Colonic mucosa (tissue), 4 donors: ENCODE measurements at regions not wholly inside any gene's neighbourhood (a gene's known extent, or its start where the extent isn't known, plus 50 kb on each side); places are given as distances from the start of the nearest gene placed in this dataset.

Experiments
- DNase-seq: peaks from one replicate; pipeline ENCODE4 v3.0.0-alpha.2; 2020
- H3K27ac ChIP-seq: fragments of 200-600 bp; one replicate; pipeline ENCODE4 v1.8.0; 2021
- H3K27me3 ChIP-seq: fragments of 200-600 bp; one replicate; pipeline ENCODE4 v1.8.0; 2021
- H3K36me3 ChIP-seq: fragments of 200-600 bp; one replicate; pipeline ENCODE4 v1.8.0; 2021
- H3K4me1 ChIP-seq: fragments of 200-600 bp; one replicate; pipeline ENCODE4 v1.8.0; 2021; ENCODE audit warnings: mild to moderate bottlenecking
- H3K4me3 ChIP-seq: fragments of 200-600 bp; one replicate; pipeline ENCODE4 v1.8.0; 2021
- H3K9ac ChIP-seq, 2 donors: one replicate each; pipeline ENCODE4 v1.7.0; 2013; ENCODE audit warnings: control low read depth in 2 of 2, low read depth in 2 of 2, low read length in 2 of 2
- H3K9me3 ChIP-seq: fragments of 200-600 bp; one replicate; pipeline ENCODE4 v1.8.0; 2021
- intact Hi-C: fragments of 100-400 bp; cut with DNase I; formaldehyde crosslinking; loops from one replicate; pipeline ENCODE4 v1.14.1; 2022
- TF ChIP-seq, protein P1 (sequence below): fragments of 200-600 bp; IDR thresholded peaks from one replicate; pipeline ENCODE4 v1.8.0; 2022; ENCODE audit warnings: antibody characterized with exemption, mild to moderate bottlenecking
- donor health status: healthy.
- donor health status: DM: no; HTN: no; CAD: no.
- donor health status: DM: no; HTN: no; CAD: no.

DNA sequence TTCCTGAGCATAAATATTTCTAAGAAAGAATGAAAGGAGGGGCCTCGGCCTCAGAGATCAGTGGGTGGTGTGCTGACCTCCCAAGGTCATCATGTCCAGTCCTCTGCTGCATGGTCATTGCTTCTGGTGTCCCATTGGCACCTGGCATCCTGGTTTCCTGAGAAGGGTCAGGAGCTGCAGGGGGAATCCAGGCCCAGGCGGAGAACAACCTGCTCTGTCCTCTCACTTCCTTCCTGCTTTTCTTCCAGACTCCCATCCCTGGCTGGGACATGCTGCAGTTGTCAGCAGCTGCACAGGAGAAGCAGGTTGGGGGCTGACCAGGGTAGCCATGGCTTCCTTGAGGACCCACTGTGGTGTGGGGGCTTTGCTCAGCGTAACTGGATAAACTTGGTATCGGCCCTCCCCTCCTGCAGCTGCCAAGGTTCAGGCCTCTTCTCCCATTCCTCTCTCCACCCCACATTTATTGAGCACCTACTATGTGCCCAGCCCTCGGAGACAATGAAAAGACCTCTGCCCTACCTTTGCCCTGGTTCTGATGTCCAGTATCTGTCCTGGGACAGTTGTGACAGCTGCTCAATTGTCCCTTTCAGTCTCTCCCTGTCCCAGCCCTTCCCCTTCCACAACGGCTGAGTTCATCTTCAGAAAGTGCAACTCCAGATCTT, 155.2 kb downstream of the CEBPB start:
- Histone ChIP-seq H3K4me3 (no peak overlapping the region), H3K27me3 (no peaks in the 10 kb centered on the region), H3K4me1 (no peaks in the 10 kb centered on the region), H3K36me3 (no peaks in the 10 kb centered on the region), H3K27ac (peak overlapping the region; percentile 45), H3K9me3 (no peaks in the 10 kb centered on the region), H3K9ac (peak overlapping the region; percentile 13 to 33)
- TF ChIP-seq, protein P1, sequence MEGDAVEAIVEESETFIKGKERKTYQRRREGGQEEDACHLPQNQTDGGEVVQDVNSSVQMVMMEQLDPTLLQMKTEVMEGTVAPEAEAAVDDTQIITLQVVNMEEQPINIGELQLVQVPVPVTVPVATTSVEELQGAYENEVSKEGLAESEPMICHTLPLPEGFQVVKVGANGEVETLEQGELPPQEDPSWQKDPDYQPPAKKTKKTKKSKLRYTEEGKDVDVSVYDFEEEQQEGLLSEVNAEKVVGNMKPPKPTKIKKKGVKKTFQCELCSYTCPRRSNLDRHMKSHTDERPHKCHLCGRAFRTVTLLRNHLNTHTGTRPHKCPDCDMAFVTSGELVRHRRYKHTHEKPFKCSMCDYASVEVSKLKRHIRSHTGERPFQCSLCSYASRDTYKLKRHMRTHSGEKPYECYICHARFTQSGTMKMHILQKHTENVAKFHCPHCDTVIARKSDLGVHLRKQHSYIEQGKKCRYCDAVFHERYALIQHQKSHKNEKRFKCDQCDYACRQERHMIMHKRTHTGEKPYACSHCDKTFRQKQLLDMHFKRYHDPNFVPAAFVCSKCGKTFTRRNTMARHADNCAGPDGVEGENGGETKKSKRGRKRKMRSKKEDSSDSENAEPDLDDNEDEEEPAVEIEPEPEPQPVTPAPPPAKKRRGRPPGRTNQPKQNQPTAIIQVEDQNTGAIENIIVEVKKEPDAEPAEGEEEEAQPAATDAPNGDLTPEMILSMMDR, result no peak
- no peak for DNase-seq
- intact Hi-C loops, result no loop called here

DNA sequence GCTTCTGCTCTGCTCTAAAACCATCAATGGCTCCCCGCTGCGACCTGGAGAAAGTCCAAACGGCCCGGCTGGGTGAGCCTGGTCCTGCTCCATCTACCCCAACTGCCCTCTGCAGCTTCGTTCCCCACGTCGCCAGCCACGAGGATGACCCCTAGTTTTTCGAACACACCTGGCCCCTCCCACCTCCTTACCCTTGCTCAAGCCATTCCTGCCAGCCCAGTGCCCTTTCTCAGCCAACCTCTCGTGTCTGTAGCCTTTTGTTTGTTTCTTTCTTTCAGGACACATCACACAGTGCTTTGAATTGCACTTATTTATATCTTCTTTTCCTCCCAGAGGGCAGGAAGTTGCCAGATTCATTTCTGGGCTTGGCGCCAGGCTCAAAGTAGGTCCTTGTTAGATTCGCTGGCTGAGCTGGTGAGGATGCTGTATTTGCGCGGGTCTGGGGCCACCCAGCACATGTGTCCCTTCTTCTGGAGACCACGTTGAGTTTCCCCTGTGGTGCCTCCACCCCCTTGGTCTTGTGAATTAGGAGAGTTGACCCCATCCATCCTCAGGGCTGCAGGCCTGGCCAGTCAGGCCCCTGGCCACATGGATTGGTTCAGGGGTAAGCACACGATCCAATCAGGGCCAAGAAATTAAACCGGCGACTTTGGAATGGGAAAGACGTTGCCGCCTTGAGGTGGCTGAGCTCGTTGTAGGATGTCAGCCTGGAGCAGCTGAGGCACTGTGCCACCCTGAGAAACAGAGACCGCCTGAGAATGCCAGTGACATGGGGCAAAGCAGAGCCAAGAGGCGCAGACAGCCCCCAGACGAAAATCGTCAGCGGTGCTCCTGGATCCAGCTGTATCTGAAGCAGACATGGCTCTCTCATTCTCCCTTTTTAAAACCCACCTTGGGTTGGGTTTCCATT, 156.0 kb downstream of the CEBPB start:
- intact Hi-C loops, result no loop called here
- Histone ChIP-seq H3K4me1 (no peaks in the 10 kb centered on the region), H3K36me3 (no peaks in the 10 kb centered on the region), H3K9me3 (no peaks in the 10 kb centered on the region), H3K4me3 (no peak overlapping the region), H3K9ac (peak overlapping the region; percentile 13 to 33), H3K27ac (peak overlapping the region; percentile 45), H3K27me3 (no peaks in the 10 kb centered on the region)
- TF ChIP-seq, protein P1, result no peak
- peak; percentile 83 for DNase-seq

DNA sequence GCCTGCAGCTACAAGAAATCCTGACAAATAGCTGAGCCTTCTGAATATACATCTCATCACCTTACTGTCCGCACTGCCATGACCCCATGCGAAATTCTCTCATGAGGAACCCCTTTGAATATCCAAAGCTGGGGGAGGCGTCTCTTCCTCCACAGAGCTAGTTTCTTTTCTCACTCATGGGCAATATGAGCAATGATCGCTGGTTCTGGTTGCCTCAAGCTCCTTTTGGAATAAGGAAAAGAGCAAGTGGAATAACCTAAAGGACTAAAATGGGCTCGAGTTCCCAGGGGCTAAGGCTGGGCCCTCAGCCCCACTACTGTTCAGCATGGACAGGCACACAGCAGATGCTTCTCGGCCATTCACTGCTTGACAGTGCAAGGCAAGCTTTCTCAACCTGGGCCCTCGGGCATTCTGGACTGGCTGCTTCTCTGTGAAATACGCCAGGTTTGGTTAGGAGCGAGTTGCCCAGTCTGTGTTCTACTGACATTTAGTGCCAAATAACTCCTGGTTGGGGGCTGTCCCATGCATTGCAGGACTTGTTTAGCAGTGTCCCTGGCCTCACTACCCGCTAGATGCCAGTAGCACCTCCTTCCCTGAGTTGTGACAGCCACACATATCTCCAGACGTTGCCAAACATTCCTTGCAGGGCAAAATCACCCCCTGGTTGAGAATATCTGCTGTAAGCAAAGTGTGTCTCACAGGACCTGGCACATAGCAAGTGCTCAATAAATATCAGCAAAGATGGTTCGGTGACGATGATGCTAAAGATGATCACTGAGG, 156.8 kb downstream of the CEBPB start:
- DNase-seq, result no peak
- intact Hi-C loops, result no loop called here
- Histone ChIP-seq H3K4me3 (no peak overlapping the region), H3K9me3 (no peaks in the 10 kb centered on the region), H3K27ac (peak overlapping the region; percentile 53), H3K27me3 (no peaks in the 10 kb centered on the region), H3K9ac (no peak overlapping the region), H3K36me3 (no peaks in the 10 kb centered on the region), H3K4me1 (no peaks in the 10 kb centered on the region)
- TF ChIP-seq, protein P1, result no peak

DNA sequence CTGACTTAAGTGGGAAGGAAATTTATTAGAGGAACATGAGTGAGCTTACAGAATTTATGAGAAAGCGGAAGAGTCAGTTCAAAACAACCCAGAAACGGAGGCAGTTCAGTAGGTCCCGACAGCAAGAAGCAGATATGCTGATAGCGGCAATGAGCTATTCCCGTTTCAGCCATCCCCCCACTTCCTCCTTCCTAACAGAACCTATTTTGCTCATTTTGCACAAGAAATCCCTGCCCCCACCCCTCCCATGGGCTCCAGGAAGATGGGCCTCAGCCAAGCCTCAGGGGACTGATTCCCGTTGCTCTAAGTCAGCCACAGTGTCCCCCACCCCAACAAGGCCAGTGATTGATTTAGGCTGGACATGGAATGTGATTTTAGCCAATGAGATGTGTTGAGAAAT, 157.5 kb downstream of the CEBPB start:
- no peaks in the 10 kb centered on the region for H3K36me3 ChIP-seq
- no peaks in the 10 kb centered on the region for H3K27me3 ChIP-seq
- no peaks in the 10 kb centered on the region for H3K9me3 ChIP-seq
- no peak for DNase-seq
- H3K9ac ChIP-seq, result no peak overlapping the region
- TF ChIP-seq, protein P1, result no peak
- no peak overlapping the region for H3K4me3 ChIP-seq
- peak overlapping the region; percentile 53 for H3K27ac ChIP-seq
- no peaks in the 10 kb centered on the region for H3K4me1 ChIP-seq
- intact Hi-C loops, result no loop called here

DNA sequence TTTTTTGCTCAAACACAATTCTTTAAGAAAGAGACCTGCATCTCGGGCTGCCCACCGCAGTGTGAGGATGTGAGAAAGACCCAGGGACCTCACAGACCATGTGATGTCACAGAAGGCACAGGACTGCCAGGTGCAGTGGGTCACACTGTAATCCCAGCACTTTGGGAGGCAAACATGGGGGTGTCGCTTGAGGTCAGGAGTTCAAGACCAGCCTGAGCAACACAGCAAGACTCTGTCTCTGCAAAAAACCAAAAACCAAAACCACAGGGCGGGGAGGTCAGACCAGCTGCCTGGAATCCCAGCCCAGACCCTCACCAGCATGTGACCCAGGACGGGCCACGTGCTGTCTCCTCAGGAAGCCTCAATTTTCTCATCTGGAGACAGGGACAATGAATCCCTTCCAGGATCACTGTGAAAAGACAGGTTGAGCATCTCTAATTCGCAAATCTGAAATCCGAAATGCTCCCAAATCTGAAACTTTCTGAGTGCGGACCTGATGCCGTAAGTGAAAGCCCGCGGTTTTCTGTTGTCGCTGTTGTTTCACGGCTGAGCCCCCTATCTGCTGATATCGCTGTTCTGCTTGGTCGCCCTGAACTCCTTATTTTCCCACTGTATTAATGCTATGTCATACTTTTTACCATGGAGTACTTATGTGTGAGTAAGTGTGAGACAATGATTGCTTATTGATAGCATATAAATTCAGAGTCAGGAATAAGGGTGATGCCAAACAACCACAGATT, 159.5 kb upstream of the PTPN1 start:
- Histone ChIP-seq H3K27me3 (no peaks in the 10 kb centered on the region), H3K9ac (no peak overlapping the region), H3K36me3 (no peaks in the 10 kb centered on the region), H3K27ac (no peak overlapping the region), H3K4me1 (no peaks in the 10 kb centered on the region), H3K9me3 (no peaks in the 10 kb centered on the region), H3K4me3 (no peak overlapping the region)
- intact Hi-C loops, result loop anchor here (10.0 kb wide), 1 partner anchor 156 kb away; the partner anchor contains the start of gene CEBPB
- no peak for DNase-seq
- TF ChIP-seq, protein P1, result no peak
